ENCODE measurements at regions not wholly inside any gene's neighbourhood (a gene's known extent, or its start where the extent isn't known, plus 50 kb on each side); places are given as distances from the start of the nearest gene placed in this dataset.
"Not testable (repeated sequence)": the region's sequence is repeated elsewhere in the genome, so short reads cannot be mapped to it uniquely, and the experiment has no call there.

- Histone ChIP-seq H3K9me3 (ENCODE audit: low read depth, low read length) (no peaks in the 10 kb centered on the region), H3K36me3 (ENCODE audit: insufficient read depth, low read length) (no peaks in the 10 kb centered on the region), H3K4me2 (ENCODE audit: insufficient read depth, low read length) (no peak overlapping the region), H4K20me1 (ENCODE audit: insufficient read depth, low read length) (no peaks in the 10 kb centered on the region), H3K27ac (ENCODE audit: low read depth, low read length) (no peak overlapping the region), H3K4me3 (ENCODE audit: insufficient read depth, low read length) (no peak overlapping the region), H3K79me2 (ENCODE audit: insufficient read depth, low read length) (no peaks in the 10 kb centered on the region), H3K4me1 (ENCODE audit: insufficient read depth, low read length) (peaks cover 33% of the 10 kb centered on the region), H3K27me3 (ENCODE audit: insufficient read depth, low read length) (no peaks in the 10 kb centered on the region), H2AFZ (ENCODE audit: low read length) (no peak overlapping the region)
- no peak for DNase-seq (ENCODE audit: insufficient read length, low spot score, missing footprints)
- TF ChIP-seq CTCF (IDR thresholded peaks at IDR 0.05; ENCODE audit: extremely low read depth, low read depth, low read length), result no peak
These were observed 76.5 kb downstream of the VCAM1 start for GRCh38 chr1:100796046-100796445.

- Histone ChIP-seq H3K4me3 (ENCODE audit: insufficient read depth, low read length) (no peak overlapping the region), H3K4me1 (ENCODE audit: insufficient read depth, low read length) (peaks cover 20% of the 10 kb centered on the region), H2AFZ (ENCODE audit: low read length) (no peak overlapping the region), H3K36me3 (ENCODE audit: insufficient read depth, low read length) (no peaks in the 10 kb centered on the region), H3K4me2 (ENCODE audit: insufficient read depth, low read length) (no peak overlapping the region), H4K20me1 (ENCODE audit: insufficient read depth, low read length) (no peaks in the 10 kb centered on the region), H3K79me2 (ENCODE audit: insufficient read depth, low read length) (no peaks in the 10 kb centered on the region), H3K27me3 (ENCODE audit: insufficient read depth, low read length) (no peaks in the 10 kb centered on the region), H3K9me3 (ENCODE audit: low read depth, low read length) (no peaks in the 10 kb centered on the region), H3K27ac (ENCODE audit: low read depth, low read length) (no peak overlapping the region)
- no peak for TF ChIP-seq CTCF (IDR thresholded peaks at IDR 0.05; ENCODE audit: extremely low read depth, low read depth, low read length)
- DNase-seq (ENCODE audit: insufficient read length, low spot score, missing footprints), result no peak
These were observed 80.0 kb downstream of the VCAM1 start for GRCh38 chr1:100799548-100799947.

GRCh38 chr1:100799954-100800612 is 80.5 kb downstream of the VCAM1 start:
- H3K4me1 ChIP-seq (ENCODE audit: insufficient read depth, low read length), result peaks cover 15% of the 10 kb centered on the region
- no peaks in the 10 kb centered on the region for H4K20me1 ChIP-seq (ENCODE audit: insufficient read depth, low read length)
- H3K36me3 ChIP-seq (ENCODE audit: insufficient read depth, low read length), result no peaks in the 10 kb centered on the region
- no peak overlapping the region for H3K27ac ChIP-seq (ENCODE audit: low read depth, low read length)
- H3K9me3 ChIP-seq (ENCODE audit: low read depth, low read length), result no peaks in the 10 kb centered on the region
- no peaks in the 10 kb centered on the region for H3K27me3 ChIP-seq (ENCODE audit: insufficient read depth, low read length)
- peak overlapping the region; percentile 10 for H2AFZ ChIP-seq (ENCODE audit: low read length)
- H3K4me2 ChIP-seq (ENCODE audit: insufficient read depth, low read length), result peak overlapping the region; percentile 9
- no peak overlapping the region for H3K4me3 ChIP-seq (ENCODE audit: insufficient read depth, low read length)
- no peak for TF ChIP-seq CTCF (IDR thresholded peaks at IDR 0.05; ENCODE audit: extremely low read depth, low read depth, low read length)
- H3K79me2 ChIP-seq (ENCODE audit: insufficient read depth, low read length), result no peaks in the 10 kb centered on the region
- DNase-seq (ENCODE audit: insufficient read length, low spot score, missing footprints), result peak; percentile 36

GRCh38 chr1:100801256-100801655 is 81.7 kb downstream of the VCAM1 start:
- DNase-seq (ENCODE audit: insufficient read length, low spot score, missing footprints); H3K4me3 ChIP-seq (ENCODE audit: insufficient read depth, low read length); H3K4me1 ChIP-seq (ENCODE audit: insufficient read depth, low read length); H3K79me2 ChIP-seq (ENCODE audit: insufficient read depth, low read length); H2AFZ ChIP-seq (ENCODE audit: low read length); H3K27me3 ChIP-seq (ENCODE audit: insufficient read depth, low read length); H3K9me3 ChIP-seq (ENCODE audit: low read depth, low read length); H4K20me1 ChIP-seq (ENCODE audit: insufficient read depth, low read length); H3K36me3 ChIP-seq (ENCODE audit: insufficient read depth, low read length); H3K4me2 ChIP-seq (ENCODE audit: insufficient read depth, low read length); H3K27ac ChIP-seq (ENCODE audit: low read depth, low read length): not testable (repeated sequence)

- not testable (repeated sequence) for H3K4me3 ChIP-seq (ENCODE audit: insufficient read depth, low read length); H3K4me2 ChIP-seq (ENCODE audit: insufficient read depth, low read length); H2AFZ ChIP-seq (ENCODE audit: low read length); H4K20me1 ChIP-seq (ENCODE audit: insufficient read depth, low read length); H3K4me1 ChIP-seq (ENCODE audit: insufficient read depth, low read length); DNase-seq (ENCODE audit: insufficient read length, low spot score, missing footprints); H3K9me3 ChIP-seq (ENCODE audit: low read depth, low read length); H3K79me2 ChIP-seq (ENCODE audit: insufficient read depth, low read length); H3K36me3 ChIP-seq (ENCODE audit: insufficient read depth, low read length); H3K27ac ChIP-seq (ENCODE audit: low read depth, low read length); H3K27me3 ChIP-seq (ENCODE audit: insufficient read depth, low read length)
These were observed 83.7 kb downstream of the VCAM1 start for GRCh38 chr1:100803280-100803679.

Measured in osteoblast (primary cell).